ENCODE measurements at regions not wholly inside any gene's neighbourhood (a gene's known extent, or its start where the extent isn't known, plus 50 kb on each side); places are given as distances from the start of the nearest gene placed in this dataset.

DNA sequence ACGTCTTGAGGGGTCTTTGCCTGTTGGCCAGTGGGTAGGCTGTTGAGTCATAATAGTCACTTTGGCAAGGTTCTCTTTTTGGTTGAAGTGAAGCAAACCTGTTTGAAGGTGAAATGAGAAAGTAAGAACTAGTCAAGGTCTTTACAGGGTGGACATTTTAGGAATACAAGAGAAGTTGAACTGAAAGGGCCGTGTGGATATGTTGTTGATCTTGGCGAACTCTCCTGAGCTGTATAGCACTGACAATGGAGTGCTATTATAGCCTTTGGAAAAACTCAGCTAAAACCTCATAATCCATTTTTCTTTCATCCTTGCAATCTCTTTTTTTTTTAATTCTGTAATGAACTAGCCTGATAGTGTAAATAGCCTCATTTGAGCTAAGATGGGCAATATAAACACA, 248.1 kb downstream of the MEIS1 start:
- Mint-ChIP-seq H3K4me1 (ENCODE audit: low read depth) (no peaks in the 10 kb centered on the region), H3K36me3 (ENCODE audit: low read depth) (no peaks in the 10 kb centered on the region), H3K4me3 (ENCODE audit: unreplicated experiment) (no peak overlapping the region), H3K9me3 (ENCODE audit: low read depth) (no peaks in the 10 kb centered on the region), H3K27me3 (ENCODE audit: low read depth) (peaks cover 7% of the 10 kb centered on the region), H3K27ac (ENCODE audit: unreplicated experiment) (no peak overlapping the region)
- TF ChIP-seq, protein P1, sequence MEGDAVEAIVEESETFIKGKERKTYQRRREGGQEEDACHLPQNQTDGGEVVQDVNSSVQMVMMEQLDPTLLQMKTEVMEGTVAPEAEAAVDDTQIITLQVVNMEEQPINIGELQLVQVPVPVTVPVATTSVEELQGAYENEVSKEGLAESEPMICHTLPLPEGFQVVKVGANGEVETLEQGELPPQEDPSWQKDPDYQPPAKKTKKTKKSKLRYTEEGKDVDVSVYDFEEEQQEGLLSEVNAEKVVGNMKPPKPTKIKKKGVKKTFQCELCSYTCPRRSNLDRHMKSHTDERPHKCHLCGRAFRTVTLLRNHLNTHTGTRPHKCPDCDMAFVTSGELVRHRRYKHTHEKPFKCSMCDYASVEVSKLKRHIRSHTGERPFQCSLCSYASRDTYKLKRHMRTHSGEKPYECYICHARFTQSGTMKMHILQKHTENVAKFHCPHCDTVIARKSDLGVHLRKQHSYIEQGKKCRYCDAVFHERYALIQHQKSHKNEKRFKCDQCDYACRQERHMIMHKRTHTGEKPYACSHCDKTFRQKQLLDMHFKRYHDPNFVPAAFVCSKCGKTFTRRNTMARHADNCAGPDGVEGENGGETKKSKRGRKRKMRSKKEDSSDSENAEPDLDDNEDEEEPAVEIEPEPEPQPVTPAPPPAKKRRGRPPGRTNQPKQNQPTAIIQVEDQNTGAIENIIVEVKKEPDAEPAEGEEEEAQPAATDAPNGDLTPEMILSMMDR (IDR thresholded peaks at IDR 0.05): no peak
- DNase-seq (ENCODE audit: low spot score): no peak

DNA sequence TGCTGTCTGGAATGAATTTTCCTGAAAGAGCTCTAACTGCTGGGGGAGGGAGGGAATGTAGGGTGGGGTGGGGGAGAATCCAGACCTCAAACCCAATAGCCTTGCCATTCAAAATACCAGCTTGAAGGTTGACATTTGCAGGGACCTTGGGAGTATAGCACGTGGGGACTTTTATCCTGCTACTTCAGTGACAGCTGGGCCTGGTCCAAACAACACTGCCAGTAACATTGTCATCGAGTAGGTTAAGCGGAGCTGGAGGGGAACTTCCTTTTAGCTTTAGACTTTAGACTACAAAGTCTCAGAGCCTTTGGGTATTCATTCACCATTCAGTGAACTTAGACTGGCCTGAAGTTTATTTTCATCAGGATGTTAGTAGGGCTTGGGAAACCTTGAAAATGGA, 248.7 kb downstream of the MEIS1 start:
- peaks cover 7% of the 10 kb centered on the region for H3K27me3 Mint-ChIP-seq (ENCODE audit: low read depth)
- no peaks in the 10 kb centered on the region for H3K9me3 Mint-ChIP-seq (ENCODE audit: low read depth)
- TF ChIP-seq, protein P1 (IDR thresholded peaks at IDR 0.05): no peak
- H3K4me1 Mint-ChIP-seq (ENCODE audit: low read depth): no peaks in the 10 kb centered on the region
- no peaks in the 10 kb centered on the region for H3K36me3 Mint-ChIP-seq (ENCODE audit: low read depth)
- no peak overlapping the region for H3K27ac Mint-ChIP-seq (ENCODE audit: unreplicated experiment)
- H3K4me3 Mint-ChIP-seq (ENCODE audit: unreplicated experiment): no peak overlapping the region
- DNase-seq (ENCODE audit: low spot score): no peak

GRCh38 chr2:66684289-66684688, 249.4 kb downstream of the MEIS1 start:
- H3K36me3 Mint-ChIP-seq (ENCODE audit: low read depth): no peaks in the 10 kb centered on the region
- no peak overlapping the region for H3K4me3 Mint-ChIP-seq (ENCODE audit: unreplicated experiment)

GRCh38 chr2:66686755-66687154, 251.8 kb downstream of the MEIS1 start:
- no peak for DNase-seq (ENCODE audit: low spot score)
- peaks cover 23% of the 10 kb centered on the region for H3K27me3 Mint-ChIP-seq (ENCODE audit: low read depth)
- no peak overlapping the region for H3K4me3 Mint-ChIP-seq (ENCODE audit: unreplicated experiment)
- TF ChIP-seq, protein P1 (IDR thresholded peaks at IDR 0.05): no peak
- no peaks in the 10 kb centered on the region for H3K4me1 Mint-ChIP-seq (ENCODE audit: low read depth)
- no peaks in the 10 kb centered on the region for H3K36me3 Mint-ChIP-seq (ENCODE audit: low read depth)
- H3K9me3 Mint-ChIP-seq (ENCODE audit: low read depth): no peaks in the 10 kb centered on the region
- H3K27ac Mint-ChIP-seq (ENCODE audit: unreplicated experiment): no peak overlapping the region

More at GRCh38 chr2:66684289-66684688, 249.4 kb downstream of the MEIS1 start:
- DNase-seq (ENCODE audit: low spot score): no peak
- TF ChIP-seq, protein P1 (IDR thresholded peaks at IDR 0.05): no peak
- Mint-ChIP-seq H3K4me1 (ENCODE audit: low read depth) (no peaks in the 10 kb centered on the region), H3K27ac (ENCODE audit: unreplicated experiment) (no peak overlapping the region), H3K27me3 (ENCODE audit: low read depth) (peaks cover 10% of the 10 kb centered on the region), H3K9me3 (ENCODE audit: low read depth) (no peaks in the 10 kb centered on the region)

GRCh38 chr2:66688951-66689350, 254.0 kb downstream of the MEIS1 start:
- no peaks in the 10 kb centered on the region for H3K4me1 Mint-ChIP-seq (ENCODE audit: low read depth)
- no peak for DNase-seq (ENCODE audit: low spot score)
- H3K4me3 Mint-ChIP-seq (ENCODE audit: unreplicated experiment): no peak overlapping the region
- TF ChIP-seq, protein P1 (IDR thresholded peaks at IDR 0.05): no peak
- no peaks in the 10 kb centered on the region for H3K9me3 Mint-ChIP-seq (ENCODE audit: low read depth)
- peaks cover 31% of the 10 kb centered on the region for H3K27me3 Mint-ChIP-seq (ENCODE audit: low read depth)
- H3K36me3 Mint-ChIP-seq (ENCODE audit: low read depth): no peaks in the 10 kb centered on the region
- H3K27ac Mint-ChIP-seq (ENCODE audit: unreplicated experiment): no peak overlapping the region

All from chondrocyte (in vitro differentiated cells).